RWPE1 (cell line): ENCODE measurements at regions not wholly inside any gene's neighbourhood (a gene's known extent, or its start where the extent isn't known, plus 50 kb on each side); places are given as distances from the start of the nearest gene placed in this dataset.

Source experiments
- CTCF ChIA-PET: fragments of 350-600 bp; sonication (Branson Sonifier 250); formaldehyde crosslinking; extraction: SDS; loops from one replicate; lab custom pipeline; 2021; lab: Yijun Ruan, JAX
- POLR2A ChIA-PET: fragments of 400-600 bp; formaldehyde crosslinking; extraction: SDS; loops from one replicate; lab custom pipeline; 2020; ENCODE audit warnings: antibody characterized with exemption; ENCODE audit not compliant: low non-redundant PET; lab: Yijun Ruan, JAX
- DNase-seq: peaks from one replicate; pipeline ENCODE4 v3.0.0; 2012; ENCODE audit warnings: low spot score
- H3K27ac ChIP-seq: fragments of 450-650 bp; 2 replicates; pipeline ENCODE4 v1.5.1; 2017
- TF ChIP-seq, protein P1 (sequence below): fragments of 450-650 bp; conservative IDR thresholded peaks from 2 replicates; pipeline ENCODE4 v1.5.1; 2017; ENCODE audit warnings: low read depth, mild to moderate bottlenecking

DNA sequence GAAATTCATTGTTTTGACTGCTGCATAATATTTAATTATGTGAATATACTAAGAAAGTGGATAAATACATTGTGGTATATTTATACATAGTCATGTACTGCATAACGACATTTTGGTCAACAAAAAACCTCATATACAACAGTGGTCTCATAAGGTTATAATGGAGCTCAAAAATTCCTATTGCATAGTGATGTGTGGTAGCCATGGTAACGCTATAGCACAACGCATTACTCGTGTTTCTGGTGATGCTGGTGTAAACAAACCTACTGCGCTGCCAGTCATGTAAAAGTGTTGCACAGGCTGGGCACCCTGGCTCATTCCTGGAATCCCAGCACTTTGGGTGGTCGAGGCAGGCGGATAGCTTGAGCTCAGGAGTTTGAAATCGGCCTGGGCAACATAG, 52.6 kb upstream of the NHLH2 start:
- ChIA-PET CTCF (no interaction called here), POLR2A (no interaction called here)
- H3K27ac ChIP-seq: no peak overlapping the region
- no peak for DNase-seq
- TF ChIP-seq, protein P1, sequence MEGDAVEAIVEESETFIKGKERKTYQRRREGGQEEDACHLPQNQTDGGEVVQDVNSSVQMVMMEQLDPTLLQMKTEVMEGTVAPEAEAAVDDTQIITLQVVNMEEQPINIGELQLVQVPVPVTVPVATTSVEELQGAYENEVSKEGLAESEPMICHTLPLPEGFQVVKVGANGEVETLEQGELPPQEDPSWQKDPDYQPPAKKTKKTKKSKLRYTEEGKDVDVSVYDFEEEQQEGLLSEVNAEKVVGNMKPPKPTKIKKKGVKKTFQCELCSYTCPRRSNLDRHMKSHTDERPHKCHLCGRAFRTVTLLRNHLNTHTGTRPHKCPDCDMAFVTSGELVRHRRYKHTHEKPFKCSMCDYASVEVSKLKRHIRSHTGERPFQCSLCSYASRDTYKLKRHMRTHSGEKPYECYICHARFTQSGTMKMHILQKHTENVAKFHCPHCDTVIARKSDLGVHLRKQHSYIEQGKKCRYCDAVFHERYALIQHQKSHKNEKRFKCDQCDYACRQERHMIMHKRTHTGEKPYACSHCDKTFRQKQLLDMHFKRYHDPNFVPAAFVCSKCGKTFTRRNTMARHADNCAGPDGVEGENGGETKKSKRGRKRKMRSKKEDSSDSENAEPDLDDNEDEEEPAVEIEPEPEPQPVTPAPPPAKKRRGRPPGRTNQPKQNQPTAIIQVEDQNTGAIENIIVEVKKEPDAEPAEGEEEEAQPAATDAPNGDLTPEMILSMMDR: no peak

DNA sequence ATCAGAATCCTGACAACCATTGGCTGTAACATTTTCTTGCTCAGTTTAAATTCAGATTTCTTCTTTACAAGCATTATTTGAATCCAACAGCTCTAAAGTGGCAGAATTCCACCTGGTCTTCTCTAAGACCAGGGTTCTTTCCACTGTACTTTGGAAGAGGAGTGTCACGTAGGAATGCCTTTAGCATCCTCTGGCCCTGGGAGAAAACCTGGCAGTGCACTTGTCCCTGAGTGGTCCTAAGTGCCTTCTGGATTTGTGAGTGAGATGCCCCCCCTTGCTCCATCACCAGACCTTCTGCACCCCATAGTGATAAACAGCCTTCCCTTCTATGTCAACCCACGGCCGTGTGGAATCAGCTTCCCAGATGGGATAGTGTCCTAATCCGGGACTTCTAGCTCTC, 57.1 kb upstream of the NHLH2 start:
- POLR2A ChIA-PET: no interaction called here

GRCh38 chr1:115900856-115901255, 59.9 kb upstream of the NHLH2 start:
- ChIA-PET POLR2A (no interaction called here), CTCF (interaction anchor here (0.8 kb wide), 1 partner anchor 963 kb away, joined by 4 read pairs; no protein-coding TSS in a partner anchor)
- H3K27ac ChIP-seq: no peak overlapping the region
- TF ChIP-seq, protein P1: no peak
- no peak for DNase-seq

More for the DNA sequence above, 57.1 kb upstream of the NHLH2 start:
- no peak overlapping the region for H3K27ac ChIP-seq
- CTCF ChIA-PET: interaction anchor here (0.7 kb wide), 1 partner anchor 32 kb away, joined by 3 read pairs; no protein-coding TSS in a partner anchor
- TF ChIP-seq, protein P1: no peak
- no peak for DNase-seq

GRCh38 chr1:115906627-115907026, 65.7 kb upstream of the NHLH2 start:
- DNase-seq: peak; percentile 38
- ChIA-PET CTCF (no interaction called here), POLR2A (no interaction called here)
- no peak overlapping the region for H3K27ac ChIP-seq
- TF ChIP-seq, protein P1: no peak

GRCh38 chr1:115907092-115907491, 66.2 kb upstream of the NHLH2 start:
- no peak for DNase-seq
- POLR2A ChIA-PET: no interaction called here
- H3K27ac ChIP-seq: no peak overlapping the region
- TF ChIP-seq, protein P1: no peak
- CTCF ChIA-PET: interaction anchor here (0.8 kb wide), 1 partner anchor 26 kb away, joined by 5 read pairs; no protein-coding TSS in a partner anchor

DNA sequence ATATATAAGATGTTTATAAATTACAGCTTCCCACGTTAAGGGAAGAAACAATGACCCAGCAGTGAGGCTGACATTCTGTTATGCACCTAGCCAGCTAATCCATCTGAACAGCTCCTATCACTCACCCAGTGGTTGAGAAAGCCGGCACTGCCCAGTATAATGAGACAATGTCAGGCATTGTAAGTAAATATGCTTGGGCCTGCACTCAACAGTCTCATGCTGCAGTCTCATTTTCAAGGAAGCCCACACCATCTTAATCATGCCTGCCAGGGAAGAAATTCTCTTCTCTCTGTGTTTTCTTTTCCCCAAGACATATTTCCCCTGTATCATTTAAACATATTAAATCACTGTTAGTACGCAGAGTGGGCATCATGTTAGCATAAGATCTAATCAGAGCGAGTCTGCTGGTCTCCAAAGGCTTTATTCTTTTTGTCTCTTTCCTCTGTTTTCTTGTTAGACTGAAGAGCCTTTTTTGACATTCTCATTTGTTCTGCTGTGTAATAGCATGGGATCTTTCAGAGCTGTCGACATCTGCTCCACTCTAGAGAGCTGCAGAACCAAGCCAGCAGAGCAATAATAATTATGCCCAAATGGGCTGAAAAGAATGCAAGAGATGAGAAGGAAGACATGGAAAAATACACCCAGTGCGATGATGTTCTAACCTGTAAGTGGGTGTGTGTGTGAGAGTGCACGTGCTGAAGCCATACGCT, 67.6 kb upstream of the SLC22A15 start:
- TF ChIP-seq, protein P1: no peak
- ChIA-PET CTCF (interaction anchor here (0.6 kb wide), 1 partner anchor 57 kb away, joined by 3 read pairs; no protein-coding TSS in a partner anchor), POLR2A (no interaction called here)
- DNase-seq: no peak
- no peak overlapping the region for H3K27ac ChIP-seq
